Nephron (organoid): ENCODE measurements at regions not wholly inside any gene's neighbourhood (a gene's known extent, or its start where the extent isn't known, plus 50 kb on each side); places are given as distances from the start of the nearest gene placed in this dataset.

ENCODE experiments used
- H3K27ac Mint-ChIP-seq, 3 experiments: 2 replicates each; pipeline ENCODE4 v1.8.0; 2020; ENCODE audit warnings: mixed read lengths in 3 of 3, mild to moderate bottlenecking in 2 of 3, moderate library complexity in 1 of 3
- H3K27me3 Mint-ChIP-seq: 2 replicates; pipeline ENCODE4 v1.8.0; 2021; ENCODE audit warnings: low read depth, mild to moderate bottlenecking, moderate library complexity, mixed read lengths
- H3K36me3 Mint-ChIP-seq: 2 replicates; pipeline ENCODE4 v1.8.0; 2020; ENCODE audit warnings: low read depth, mixed read lengths
- H3K4me1 Mint-ChIP-seq: 2 replicates; pipeline ENCODE4 v1.8.0; 2020; ENCODE audit warnings: mixed read lengths
- H3K4me3 Mint-ChIP-seq, 3 experiments: 2 replicates each; pipeline ENCODE4 v1.8.0; 2020; ENCODE audit warnings: mild to moderate bottlenecking in 3 of 3, mixed read lengths in 3 of 3, moderate library complexity in 2 of 3
- H3K9me3 Mint-ChIP-seq: 2 replicates; pipeline ENCODE4 v1.8.0; 2020; ENCODE audit warnings: mixed read lengths
- TF ChIP-seq, protein P1 (sequence below), 3 experiments: fragments of 200-600 bp; sonication (generic); IDR thresholded peaks; one replicate each; pipeline ENCODE4 v1.5.0; 2021; ENCODE audit warnings: antibody characterized with exemption in 3 of 3; ENCODE audit not compliant: unreplicated experiment in 3 of 3

DNA sequence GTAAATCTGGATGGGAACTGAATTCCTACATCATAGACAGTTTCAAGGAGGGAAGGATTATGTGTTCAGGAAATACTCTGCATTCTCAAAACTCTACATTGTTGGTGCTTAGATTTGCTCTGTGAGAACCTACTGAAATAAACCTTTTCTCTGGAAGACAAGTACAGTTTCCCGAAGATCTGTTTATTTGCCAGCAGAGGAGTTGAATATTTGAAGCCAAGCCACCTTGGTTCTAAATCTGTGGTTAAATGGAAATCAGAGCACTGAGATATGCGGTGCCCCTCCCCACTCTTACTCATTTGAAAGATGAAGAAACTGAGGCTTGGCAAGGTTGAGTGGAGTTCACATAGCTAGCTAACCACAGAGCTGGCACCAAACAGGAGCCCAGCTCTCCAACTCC lies 146.3 kb upstream of the CTAGE1 start:
- no peaks in the 10 kb centered on the region for H3K9me3 Mint-ChIP-seq
- H3K27ac Mint-ChIP-seq, result peak overlapping the region in 2 of 3 experiments; percentile 1 to 16
- H3K27me3 Mint-ChIP-seq, result peaks cover 61% of the 10 kb centered on the region
- H3K36me3 Mint-ChIP-seq, result no peaks in the 10 kb centered on the region
- TF ChIP-seq, protein P1, sequence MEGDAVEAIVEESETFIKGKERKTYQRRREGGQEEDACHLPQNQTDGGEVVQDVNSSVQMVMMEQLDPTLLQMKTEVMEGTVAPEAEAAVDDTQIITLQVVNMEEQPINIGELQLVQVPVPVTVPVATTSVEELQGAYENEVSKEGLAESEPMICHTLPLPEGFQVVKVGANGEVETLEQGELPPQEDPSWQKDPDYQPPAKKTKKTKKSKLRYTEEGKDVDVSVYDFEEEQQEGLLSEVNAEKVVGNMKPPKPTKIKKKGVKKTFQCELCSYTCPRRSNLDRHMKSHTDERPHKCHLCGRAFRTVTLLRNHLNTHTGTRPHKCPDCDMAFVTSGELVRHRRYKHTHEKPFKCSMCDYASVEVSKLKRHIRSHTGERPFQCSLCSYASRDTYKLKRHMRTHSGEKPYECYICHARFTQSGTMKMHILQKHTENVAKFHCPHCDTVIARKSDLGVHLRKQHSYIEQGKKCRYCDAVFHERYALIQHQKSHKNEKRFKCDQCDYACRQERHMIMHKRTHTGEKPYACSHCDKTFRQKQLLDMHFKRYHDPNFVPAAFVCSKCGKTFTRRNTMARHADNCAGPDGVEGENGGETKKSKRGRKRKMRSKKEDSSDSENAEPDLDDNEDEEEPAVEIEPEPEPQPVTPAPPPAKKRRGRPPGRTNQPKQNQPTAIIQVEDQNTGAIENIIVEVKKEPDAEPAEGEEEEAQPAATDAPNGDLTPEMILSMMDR (IDR thresholded peaks at IDR 0.05; ENCODE audit: unreplicated experiment in 3 of 3), result no peak
- H3K4me1 Mint-ChIP-seq, result peaks cover 12% of the 10 kb centered on the region
- H3K4me3 Mint-ChIP-seq, result no peak overlapping the region

- H3K9me3 Mint-ChIP-seq, result peaks cover 6% of the 10 kb centered on the region
- TF ChIP-seq, protein P1 (IDR thresholded peaks at IDR 0.05; ENCODE audit: unreplicated experiment in 3 of 3), result no peak
- H3K4me3 Mint-ChIP-seq, result no peak overlapping the region
- H3K36me3 Mint-ChIP-seq, result no peaks in the 10 kb centered on the region
- no peak overlapping the region for H3K27ac Mint-ChIP-seq
- H3K27me3 Mint-ChIP-seq, result peaks cover 55% of the 10 kb centered on the region
- no peaks in the 10 kb centered on the region for H3K4me1 Mint-ChIP-seq
Measured at GRCh38 chr18:22566703-22567420, 149.1 kb upstream of the CTAGE1 start.

- Mint-ChIP-seq H3K9me3 (peaks cover 6% of the 10 kb centered on the region), H3K27me3 (peaks cover 46% of the 10 kb centered on the region), H3K4me1 (no peaks in the 10 kb centered on the region), H3K27ac (no peak overlapping the region), H3K4me3 (no peak overlapping the region), H3K36me3 (no peaks in the 10 kb centered on the region)
- TF ChIP-seq, protein P1 (IDR thresholded peaks at IDR 0.05; ENCODE audit: unreplicated experiment in 3 of 3), result no peak
Measured at GRCh38 chr18:22567794-22568193, 150.1 kb upstream of the CTAGE1 start.

DNA sequence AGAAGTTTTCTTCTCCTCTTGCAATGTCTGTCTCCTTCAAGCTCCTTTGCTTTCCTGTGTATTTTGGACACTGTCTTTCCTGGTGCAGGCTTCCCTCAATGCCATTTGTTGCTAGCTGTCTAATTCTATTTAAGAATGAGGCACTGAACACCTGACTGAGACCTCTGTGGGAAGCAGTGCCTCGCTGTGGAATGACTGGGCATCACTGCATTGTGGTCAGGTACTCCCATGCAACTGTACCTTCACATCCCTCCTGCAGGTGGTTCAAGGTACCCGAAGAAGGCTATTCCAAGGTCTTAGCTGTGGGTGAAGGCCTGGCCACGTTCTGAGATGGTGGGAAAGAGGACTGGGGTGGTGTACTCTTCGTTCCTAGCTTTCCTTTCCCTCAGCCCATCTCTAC lies 152.8 kb upstream of the CTAGE1 start:
- no peaks in the 10 kb centered on the region for H3K4me1 Mint-ChIP-seq
- TF ChIP-seq, protein P1 (IDR thresholded peaks at IDR 0.05; ENCODE audit: unreplicated experiment in 3 of 3), result no peak
- no peak overlapping the region for H3K4me3 Mint-ChIP-seq
- H3K27ac Mint-ChIP-seq, result no peak overlapping the region
- peaks cover 30% of the 10 kb centered on the region for H3K27me3 Mint-ChIP-seq
- H3K36me3 Mint-ChIP-seq, result no peaks in the 10 kb centered on the region
- peaks cover 6% of the 10 kb centered on the region for H3K9me3 Mint-ChIP-seq

DNA sequence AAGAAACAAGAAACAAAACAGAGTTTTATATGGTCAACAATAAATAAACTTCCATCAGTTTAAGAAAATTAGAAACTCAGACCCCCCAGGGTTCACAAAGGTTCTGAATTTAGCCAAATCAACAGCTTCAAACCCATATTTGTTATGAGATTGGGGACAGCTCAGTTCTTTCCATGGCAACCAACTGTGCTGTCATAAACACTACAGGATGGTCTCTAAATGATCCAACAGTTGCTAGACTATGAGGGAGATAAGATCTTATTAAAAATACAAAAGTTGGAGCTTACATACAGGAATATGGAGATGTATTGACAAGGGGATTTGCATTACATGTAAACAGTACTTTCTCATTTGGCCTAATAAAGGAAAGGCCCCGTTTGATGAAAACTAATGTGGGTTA lies 154.6 kb upstream of the CTAGE1 start:
- TF ChIP-seq, protein P1 (IDR thresholded peaks at IDR 0.05; ENCODE audit: unreplicated experiment in 3 of 3), result no peak
- H3K27me3 Mint-ChIP-seq, result peaks cover 22% of the 10 kb centered on the region
- H3K4me1 Mint-ChIP-seq, result no peaks in the 10 kb centered on the region

GRCh38 chr18:22579271-22579670 lies 161.6 kb upstream of the CTAGE1 start:
- no peaks in the 10 kb centered on the region for H3K36me3 Mint-ChIP-seq
- TF ChIP-seq, protein P1 (IDR thresholded peaks at IDR 0.05; ENCODE audit: unreplicated experiment in 3 of 3), result no peak
- H3K27ac Mint-ChIP-seq, result no peak overlapping the region
- peaks cover 11% of the 10 kb centered on the region for H3K27me3 Mint-ChIP-seq
- H3K4me1 Mint-ChIP-seq, result peaks cover 11% of the 10 kb centered on the region
- H3K9me3 Mint-ChIP-seq, result no peaks in the 10 kb centered on the region
- H3K4me3 Mint-ChIP-seq, result no peak overlapping the region

More for the DNA sequence above, 154.6 kb upstream of the CTAGE1 start:
- no peak overlapping the region for H3K27ac Mint-ChIP-seq
- H3K4me3 Mint-ChIP-seq, result no peak overlapping the region
- no peaks in the 10 kb centered on the region for H3K36me3 Mint-ChIP-seq
- peaks cover 6% of the 10 kb centered on the region for H3K9me3 Mint-ChIP-seq
